Activated CD4-positive, alpha-beta T cell treated with anti-CD3 and anti-CD28 coated beads, Interleukin-2, Interleukin-4, amounts not matched to agents 100 ng/mL and 50 ng/mL, durations not matched to agents 16 hours and 8 hours (primary cell): ENCODE measurements at regions not wholly inside any gene's neighbourhood (a gene's known extent, or its start where the extent isn't known, plus 50 kb on each side); places are given as distances from the start of the nearest gene placed in this dataset.

Experiments used
- DNase-seq: peaks from one replicate; pipeline ENCODE4 v3.0.0-alpha.2; 2020; ENCODE audit warnings: low spot score

DNA sequence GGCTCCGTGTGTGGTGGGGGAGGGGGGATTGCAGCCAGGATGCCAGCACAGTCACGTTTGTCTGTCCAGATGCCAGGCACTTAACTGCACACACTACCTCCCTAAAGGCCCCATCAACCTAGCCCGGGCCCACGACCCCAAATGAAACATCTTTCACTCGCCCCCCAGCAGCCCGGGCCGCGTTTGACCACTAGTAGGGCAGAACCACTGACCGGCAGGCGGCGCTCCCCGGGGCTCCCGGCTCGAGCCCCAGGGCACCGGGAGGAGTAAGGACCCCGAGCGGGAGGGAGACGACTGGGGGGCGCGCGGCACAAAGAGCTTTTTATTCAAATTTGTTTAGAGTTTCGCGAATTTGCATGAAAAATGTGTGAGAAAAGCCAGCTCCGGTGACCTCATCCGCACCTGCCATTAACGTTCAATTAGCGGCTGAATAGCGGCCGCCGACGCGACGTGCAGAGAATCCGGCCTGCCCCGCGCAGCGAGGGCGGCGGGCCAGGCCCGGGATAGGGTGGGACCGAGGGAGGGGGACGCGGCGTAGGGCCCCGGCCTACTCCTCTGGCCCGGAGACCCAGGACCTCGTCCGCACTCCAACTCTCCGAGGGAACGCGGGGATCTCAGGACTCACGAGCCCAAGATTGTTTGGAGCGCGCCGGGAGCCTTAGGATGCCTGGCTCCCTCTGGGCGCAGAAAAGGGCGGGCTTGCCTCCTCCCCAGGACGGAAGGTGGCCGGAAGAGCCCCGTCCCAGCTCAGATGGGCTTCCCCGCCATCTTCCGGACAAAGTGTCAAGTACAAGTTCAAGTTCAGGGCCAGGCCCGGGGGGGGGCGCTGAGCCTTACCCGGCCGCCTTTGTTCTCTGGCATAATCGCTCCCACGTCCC lies 64.9 kb upstream of the POLG start:
- DNase-seq, result peak; percentile 32

DNA sequence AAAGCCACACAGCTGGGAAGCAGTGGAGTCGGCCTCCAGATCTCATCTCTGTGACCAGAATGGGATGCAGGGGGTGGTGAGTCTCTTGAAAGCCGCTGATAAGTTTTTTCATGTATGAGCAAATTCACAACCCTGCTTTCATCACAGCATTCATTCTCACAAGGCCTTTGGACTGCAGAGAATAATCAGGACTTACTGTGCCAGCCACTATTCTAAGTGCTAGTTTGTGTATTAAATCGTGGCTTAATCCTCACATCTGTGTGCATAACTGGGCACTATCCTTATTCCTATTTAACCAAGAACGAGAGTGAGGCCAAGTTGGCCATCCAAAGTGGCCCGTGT lies 64.2 kb upstream of the POLG start:
- DNase-seq, result no peak

DNA sequence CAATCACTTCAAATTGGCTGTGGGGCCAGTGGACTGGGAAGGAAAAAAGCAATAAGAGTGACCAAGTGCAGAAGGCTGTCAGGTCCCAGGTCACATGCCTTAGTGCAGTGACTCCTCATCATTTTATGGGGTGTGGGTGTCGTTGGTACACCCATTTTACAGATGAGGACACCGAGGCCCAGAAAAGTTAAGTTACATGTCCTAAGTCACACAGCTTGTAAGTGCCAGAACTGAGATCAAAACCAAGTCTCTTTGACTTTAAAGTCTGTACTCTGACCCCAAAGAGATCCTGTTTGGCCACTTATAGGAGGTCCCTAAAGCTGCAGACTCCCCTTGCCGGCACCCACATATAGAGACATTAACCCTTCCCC lies 63.0 kb upstream of the POLG start:
- DNase-seq, result no peak

DNA sequence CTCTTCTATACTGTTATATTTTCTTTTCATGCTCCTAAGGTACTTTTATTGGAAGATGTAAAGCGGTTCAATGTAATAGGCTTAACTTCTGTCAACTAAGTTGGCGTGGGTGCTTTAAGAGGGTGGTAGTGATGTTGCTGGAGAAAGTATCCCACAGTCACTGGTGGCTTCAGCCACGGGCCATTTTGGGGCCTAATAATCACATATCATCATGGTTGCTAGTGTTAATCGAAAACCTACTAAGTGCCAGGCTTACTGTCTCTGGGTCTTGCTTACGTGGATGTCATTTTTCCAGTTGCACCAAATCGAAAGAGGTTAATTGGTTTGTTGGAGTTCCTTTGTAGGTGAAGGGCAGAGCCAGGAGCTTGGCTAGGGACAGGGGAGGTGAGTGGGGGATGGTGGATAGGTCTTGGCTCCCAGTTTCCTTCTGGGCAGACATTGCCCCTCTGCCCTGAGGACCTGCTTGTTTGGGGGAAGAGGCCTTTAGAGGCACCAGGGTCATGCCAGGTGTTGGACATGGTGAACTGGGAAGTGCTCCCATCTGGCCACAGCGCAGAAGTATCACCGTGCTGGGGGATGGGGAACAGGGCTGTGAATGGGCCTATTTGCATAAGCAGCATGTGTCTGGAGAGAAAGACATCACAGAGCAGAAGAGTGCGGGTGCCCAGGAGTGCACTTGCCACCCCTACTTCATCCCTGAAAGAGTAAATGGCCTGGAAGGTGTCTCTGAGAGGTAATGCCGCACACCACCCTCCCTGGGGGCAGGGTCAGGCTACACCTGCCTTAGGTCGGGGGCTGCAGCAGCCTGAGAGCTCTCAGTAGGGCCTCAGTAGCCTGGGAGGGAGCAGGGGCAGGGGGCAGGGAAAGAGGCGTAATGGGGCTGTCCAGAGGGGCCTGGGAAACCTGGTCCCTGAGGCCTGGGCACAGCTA lies 62.4 kb upstream of the POLG start:
- no peak for DNase-seq

DNA sequence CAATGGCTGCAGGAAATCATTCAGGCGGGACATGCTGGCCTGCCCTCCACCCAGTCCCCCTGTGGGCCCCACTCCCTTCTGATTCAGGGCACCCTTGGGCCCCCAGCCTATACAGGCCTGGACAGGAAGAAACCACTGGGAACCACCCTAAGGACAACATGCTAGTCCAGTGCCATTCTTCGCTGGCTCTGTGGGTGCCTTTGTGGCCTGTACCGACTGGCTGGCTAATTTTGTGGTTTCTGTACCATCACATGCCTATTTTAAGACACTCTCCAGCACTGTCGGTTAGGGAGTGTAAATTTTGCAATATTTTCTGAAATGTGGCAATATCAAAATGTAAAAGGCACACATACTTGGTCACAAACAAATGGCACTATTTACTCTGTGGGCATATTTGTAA lies 61.4 kb upstream of the POLG start:
- DNase-seq, result no peak

DNA sequence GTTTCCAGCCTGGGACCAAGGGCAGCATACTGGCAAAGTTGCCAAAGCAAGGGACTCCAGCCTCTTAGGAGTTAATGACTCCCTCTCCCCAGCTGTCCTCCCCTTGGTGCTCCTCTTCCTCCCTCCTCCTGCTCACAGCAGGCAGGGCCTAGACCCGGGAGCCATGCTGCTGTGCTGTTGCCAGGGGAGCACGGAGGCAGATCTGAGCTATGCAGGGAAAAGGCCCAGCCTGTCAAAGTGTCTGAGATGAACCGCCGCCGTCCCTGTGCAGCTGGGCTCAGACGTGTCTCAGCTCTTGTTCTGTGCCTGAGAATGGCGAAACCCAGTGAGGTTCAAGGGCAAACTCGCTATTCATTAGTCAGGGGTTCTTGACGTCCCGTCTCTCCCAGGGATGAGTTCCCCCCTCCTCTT lies 60.8 kb upstream of the POLG start:
- no peak for DNase-seq

DNA sequence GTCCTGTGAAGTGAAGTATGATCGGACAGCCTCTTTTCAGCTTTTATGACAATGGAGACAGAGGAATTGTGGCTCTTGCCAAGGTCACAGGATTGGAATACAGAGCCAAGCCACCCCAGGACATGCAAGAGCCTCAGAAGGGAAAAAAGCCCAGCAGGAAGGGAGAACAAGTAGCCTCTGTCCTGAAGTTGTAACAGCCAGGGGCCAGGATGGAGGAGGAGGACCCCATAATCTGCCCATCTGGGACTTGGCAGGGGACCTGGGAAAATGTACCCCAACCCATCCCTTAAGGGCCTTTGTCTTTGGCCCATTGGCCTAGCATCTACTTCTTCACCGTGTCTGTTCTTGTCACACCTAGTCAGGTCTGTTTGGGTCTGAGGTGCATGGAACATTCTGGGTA lies 60.4 kb upstream of the POLG start:
- no peak for DNase-seq

DNA sequence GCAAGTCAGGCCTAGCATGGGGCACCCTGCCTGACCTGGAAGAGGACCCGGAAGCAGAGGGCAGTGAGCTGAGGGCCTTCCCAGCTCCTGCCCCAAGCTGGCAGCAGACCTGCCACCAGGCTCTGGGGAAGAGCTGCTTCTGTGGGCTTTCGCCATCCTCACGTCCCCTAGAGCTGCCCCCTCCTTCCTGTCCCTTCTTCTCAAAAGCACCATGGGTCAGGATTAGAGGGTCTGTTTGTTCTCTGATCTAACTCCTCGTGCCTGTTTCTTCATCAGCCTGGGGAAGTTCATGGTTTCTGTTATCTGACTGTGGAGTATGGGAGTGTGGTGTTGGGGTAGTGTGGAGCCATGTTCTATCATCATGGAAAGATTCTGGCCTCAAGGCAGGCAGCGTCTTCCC lies 58.4 kb upstream of the POLG start:
- DNase-seq, result no peak

DNA sequence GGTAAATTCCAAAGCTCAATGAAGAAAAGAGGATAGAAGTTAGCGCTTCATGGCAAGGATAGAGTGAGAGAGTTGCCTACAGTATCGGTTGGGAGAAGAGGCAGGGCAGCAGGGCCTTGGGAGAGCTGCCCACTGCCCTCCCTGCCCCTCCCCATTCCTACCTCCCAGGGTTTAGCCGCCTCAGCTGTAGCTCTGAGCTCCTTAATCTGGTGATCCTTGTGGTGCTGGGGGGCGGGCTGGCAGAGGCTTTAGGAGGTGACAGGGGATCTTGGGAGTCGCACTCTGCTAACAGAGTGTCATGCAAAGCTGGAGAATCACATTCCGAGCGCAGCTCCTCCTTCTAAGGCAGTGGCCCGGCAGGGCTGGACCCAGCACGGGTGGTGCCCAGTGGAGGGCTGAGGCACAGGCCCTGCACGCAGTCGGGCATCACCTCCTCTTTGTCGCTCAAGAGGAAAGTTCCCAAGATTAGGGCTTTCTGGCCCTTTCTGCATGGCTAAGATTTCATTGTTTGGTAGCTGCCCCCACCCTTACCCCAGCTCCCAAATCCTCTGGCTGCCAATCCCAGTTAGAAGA lies 57.1 kb upstream of the POLG start:
- no peak for DNase-seq

DNA sequence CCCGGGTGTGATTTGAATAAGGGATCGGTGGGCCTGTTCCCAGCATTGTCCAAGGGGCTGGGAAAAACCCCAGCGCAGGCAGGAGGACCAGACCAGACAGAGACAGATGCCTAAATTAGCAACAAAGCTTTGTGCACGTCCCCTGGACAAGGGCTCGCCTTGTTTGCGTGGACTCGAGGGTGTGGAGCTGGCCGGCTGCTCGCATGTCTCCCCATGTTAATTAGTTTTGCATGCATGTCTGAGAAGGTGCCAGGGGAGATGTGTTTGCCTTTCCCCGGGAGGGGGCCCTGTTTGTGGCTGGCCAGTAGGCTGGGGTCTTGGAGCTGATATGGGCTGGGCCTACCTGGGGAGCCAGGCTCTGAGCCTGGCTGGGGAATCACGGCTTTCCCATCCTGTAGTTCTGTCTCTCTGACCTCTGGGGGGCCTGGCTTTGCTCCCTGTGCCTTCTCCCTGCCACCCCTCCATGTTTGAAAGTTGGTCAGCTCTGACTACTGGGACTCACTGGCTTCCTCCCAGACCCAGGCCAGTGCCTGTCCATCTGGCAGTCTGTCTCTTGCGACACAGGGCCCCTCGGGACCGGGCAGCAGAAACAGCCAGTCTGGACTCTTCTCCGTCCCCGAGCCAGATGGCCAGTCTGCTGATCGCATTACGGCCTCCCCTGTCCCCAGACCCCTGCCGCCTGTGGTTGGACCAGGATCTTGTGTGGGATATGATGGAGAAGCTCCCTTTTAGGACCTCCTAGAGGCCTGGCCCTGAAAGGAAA lies 55.4 kb upstream of the POLG start:
- DNase-seq, result no peak

DNA sequence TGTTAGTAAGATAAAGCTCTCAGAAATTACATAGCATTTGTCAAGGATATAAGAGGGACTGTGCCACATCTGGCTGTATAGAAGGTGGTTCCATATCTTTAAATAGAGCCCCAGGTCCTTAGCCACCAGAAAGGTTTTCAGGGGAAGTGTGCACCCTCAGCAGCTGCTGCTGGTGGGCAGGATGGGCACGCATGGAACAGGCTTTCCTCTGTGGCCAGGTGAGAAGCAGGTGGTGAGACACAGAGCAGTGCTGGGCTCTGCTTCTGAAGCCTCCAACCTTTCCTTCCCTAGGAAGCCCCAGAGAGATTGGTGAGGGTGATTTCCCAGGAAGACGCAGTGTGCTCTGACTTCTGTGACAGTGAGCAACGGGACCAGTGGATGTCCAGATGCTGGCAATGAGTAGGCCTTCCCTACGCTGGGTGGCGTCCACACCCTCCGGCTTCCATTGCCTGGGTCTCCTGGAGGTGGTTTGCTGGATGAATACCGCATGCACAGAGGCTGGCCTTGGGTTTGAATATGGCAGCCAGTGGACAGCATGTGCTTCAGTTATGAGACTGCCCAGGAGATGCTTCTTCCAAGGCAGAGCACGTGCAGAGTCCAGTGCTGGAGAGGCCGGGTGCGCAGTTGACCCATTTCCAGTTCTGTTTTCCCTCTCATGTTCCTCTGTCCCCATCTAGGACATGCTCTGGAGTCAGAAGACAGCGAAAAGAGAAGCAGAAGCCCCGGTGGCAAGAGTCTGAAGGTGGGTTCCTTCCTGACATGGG lies 52.7 kb upstream of the POLG start:
- no peak for DNase-seq

DNA sequence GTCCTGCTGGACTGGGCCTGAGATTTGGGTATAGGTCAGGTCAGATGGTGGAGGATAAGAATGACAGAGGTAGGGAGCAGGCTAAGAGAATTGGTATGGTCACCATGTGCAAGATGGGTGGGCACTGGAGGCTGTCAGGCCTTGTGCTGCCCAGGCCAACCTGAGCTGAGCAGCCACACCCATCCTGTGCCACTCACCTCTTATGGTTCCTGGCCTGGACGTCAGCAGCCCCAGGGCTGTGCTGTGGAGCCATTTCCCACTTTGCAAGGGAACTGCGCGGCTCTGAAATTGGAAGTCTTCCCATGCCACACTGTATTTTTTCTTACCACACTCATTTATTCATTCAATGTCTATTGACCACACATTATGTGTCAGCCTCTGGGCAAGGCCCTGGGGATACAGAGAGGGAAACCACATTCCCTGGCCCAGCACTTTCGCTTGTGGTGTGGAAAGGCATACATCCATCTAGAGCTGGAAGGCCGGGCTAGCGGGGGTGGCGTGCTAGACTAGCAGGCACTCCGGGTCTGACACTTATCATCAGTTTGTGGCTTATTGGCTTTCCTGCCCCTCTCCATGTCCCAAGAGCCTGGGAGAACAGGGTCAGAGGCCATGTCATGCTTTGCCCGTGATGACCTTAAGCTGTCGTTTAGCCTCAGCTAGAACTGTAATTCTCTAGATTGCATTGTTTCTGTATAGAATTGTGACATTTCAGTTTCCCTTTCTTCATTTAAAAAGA lies 51.1 kb upstream of the POLG start:
- no peak for DNase-seq
